ENCODE measurements at regions not wholly inside any gene's neighbourhood (a gene's known extent, or its start where the extent isn't known, plus 50 kb on each side); places are given as distances from the start of the nearest gene placed in this dataset.

DNA sequence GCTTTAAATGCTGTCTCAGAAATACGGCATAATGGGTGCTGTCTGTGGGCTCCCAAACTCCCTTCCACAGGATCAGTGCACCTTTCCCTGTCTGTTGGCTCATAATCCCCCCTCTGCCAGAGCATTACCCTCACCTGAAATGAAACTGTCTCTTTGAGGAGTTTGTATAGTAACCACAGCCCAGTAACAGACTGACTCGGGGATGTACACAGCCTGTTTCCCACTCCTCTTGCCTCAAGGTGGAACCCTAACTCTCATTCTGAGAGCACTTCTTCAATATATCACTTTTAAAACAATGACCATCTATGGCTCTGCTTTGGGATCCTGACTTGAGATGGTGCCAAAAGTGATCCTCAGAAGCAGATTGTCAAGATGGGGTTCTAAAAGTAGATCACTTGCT lies 332.5 kb downstream of the AMY1C start:
- TF ChIP-seq POLR2AphosphoS5 (IDR thresholded peaks at IDR 0.05) = no peak
- TF ChIP-seq, protein P1, sequence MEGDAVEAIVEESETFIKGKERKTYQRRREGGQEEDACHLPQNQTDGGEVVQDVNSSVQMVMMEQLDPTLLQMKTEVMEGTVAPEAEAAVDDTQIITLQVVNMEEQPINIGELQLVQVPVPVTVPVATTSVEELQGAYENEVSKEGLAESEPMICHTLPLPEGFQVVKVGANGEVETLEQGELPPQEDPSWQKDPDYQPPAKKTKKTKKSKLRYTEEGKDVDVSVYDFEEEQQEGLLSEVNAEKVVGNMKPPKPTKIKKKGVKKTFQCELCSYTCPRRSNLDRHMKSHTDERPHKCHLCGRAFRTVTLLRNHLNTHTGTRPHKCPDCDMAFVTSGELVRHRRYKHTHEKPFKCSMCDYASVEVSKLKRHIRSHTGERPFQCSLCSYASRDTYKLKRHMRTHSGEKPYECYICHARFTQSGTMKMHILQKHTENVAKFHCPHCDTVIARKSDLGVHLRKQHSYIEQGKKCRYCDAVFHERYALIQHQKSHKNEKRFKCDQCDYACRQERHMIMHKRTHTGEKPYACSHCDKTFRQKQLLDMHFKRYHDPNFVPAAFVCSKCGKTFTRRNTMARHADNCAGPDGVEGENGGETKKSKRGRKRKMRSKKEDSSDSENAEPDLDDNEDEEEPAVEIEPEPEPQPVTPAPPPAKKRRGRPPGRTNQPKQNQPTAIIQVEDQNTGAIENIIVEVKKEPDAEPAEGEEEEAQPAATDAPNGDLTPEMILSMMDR (IDR thresholded peaks at IDR 0.05 in 8 of 11, conservative IDR thresholded peaks at IDR 0.05 in 3 of 11) = no peak
- TF ChIP-seq POLR2A (IDR thresholded peaks at IDR 0.05) = no peak
